SH-SY5Y (cell line): ENCODE measurements at regions not wholly inside any gene's neighbourhood (a gene's known extent, or its start where the extent isn't known, plus 50 kb on each side); places are given as distances from the start of the nearest gene placed in this dataset.

Source experiments
- GATA2 ChIP-seq: IDR thresholded peaks from 2 replicates; pipeline ENCODE4 v1.6.1; 2011; ENCODE audit warnings: mild to moderate bottlenecking, low read depth, low read length
- GATA3 ChIP-seq: IDR thresholded peaks from 2 replicates; pipeline ENCODE4 v1.6.1; 2011; ENCODE audit warnings: low read depth, mild to moderate bottlenecking, low read length, moderate library complexity

- TF ChIP-seq GATA2 (no peak), GATA3 (no peak)
Measured at GRCh38 chr2:217047209-217047608, 187.3 kb upstream of the TNP1 start.
